H1 (cell line): ENCODE measurements at regions not wholly inside any gene's neighbourhood (a gene's known extent, or its start where the extent isn't known, plus 50 kb on each side); places are given as distances from the start of the nearest gene placed in this dataset.

ENCODE experiments used
- CTCF ChIA-PET: fragments of 300-600 bp; sonication (Branson Sonifier 250); formaldehyde crosslinking; loops from one replicate; lab custom pipeline; 2021; ENCODE audit not compliant: partially characterized antibody; lab: Charles Lee
- POLR2A ChIA-PET: fragments of 300-600 bp; sonication (Branson Sonifier 250); formaldehyde crosslinking; loops from one replicate; lab custom pipeline; 2021; ENCODE audit warnings: inconsistent platforms; ENCODE audit not compliant: partially characterized antibody; lab: Charles Lee
- DNase-seq, 2 experiments: peaks; one replicate each; pipeline versions ENCODE4 v3.0.0 to v3.0.0-alpha.2; 2010 to 2022; ENCODE audit warnings: low spot score in 2 of 2, low read depth in 1 of 2, mixed read lengths in 1 of 2
- FAIRE-seq: peaks from 2 replicates; lab custom pipeline; 2011; peaks lifted over from hg19 to GRCh38; lab: Jason Lieb, UNC
- H2AFZ ChIP-seq: 2 replicates; pipeline ENCODE4 v1.8.1; 2012; ENCODE audit warnings: low read length, inconsistent platforms
- H2AK5ac ChIP-seq: 2 replicates; pipeline ENCODE4 v1.6.1; 2013; ENCODE audit warnings: low read depth, low read length
- H2BK120ac ChIP-seq: replicated peaks from 2 replicates; pipeline ENCODE3; 2013; ENCODE audit warnings: low read depth, low read length, inconsistent platforms
- H2BK12ac ChIP-seq: 2 replicates; pipeline ENCODE4 v1.6.1; 2013; ENCODE audit warnings: low read depth, low read length
- H2BK15ac ChIP-seq: 2 replicates; pipeline ENCODE4 v1.6.1; 2013; ENCODE audit warnings: low read length
- H2BK20ac ChIP-seq: 2 replicates; pipeline ENCODE4 v1.6.1; 2013; ENCODE audit warnings: low read length
- H2BK5ac ChIP-seq: 2 replicates; pipeline ENCODE4 v1.6.1; 2013; ENCODE audit warnings: low read depth, low read length
- H3K14ac ChIP-seq: 2 replicates; pipeline ENCODE4 v1.6.1; 2013; ENCODE audit warnings: inconsistent platforms; ENCODE audit not compliant: insufficient read length
- H3K18ac ChIP-seq: 2 replicates; pipeline ENCODE4 v1.6.1; 2013; ENCODE audit warnings: low read length; ENCODE audit errors: extremely low read depth
- H3K23ac ChIP-seq: 2 replicates; pipeline ENCODE4 v1.6.1; 2013; ENCODE audit warnings: inconsistent platforms; ENCODE audit not compliant: insufficient read length
- H3K23me2 ChIP-seq: 2 replicates; pipeline ENCODE4 v1.6.1; 2013; ENCODE audit warnings: low read depth, low read length
- H3K27ac ChIP-seq: 2 replicates; pipeline ENCODE4 v1.6.1; 2011; ENCODE audit warnings: low read depth, low read length, inconsistent platforms
- H3K27me3 ChIP-seq, 4 experiments: replicated peaks in 1 of 4; 1 replicate in 1 of 4; 2 replicates in 3 of 4; pipeline versions ENCODE4 v1.6.1 to v1.8.1; 2011 to 2013; ENCODE audit warnings: low read length in 3 of 4, mild to moderate bottlenecking in 3 of 4, inconsistent platforms in 2 of 4, mixed read lengths in 2 of 4, moderate library complexity in 1 of 4; ENCODE audit not compliant: control insufficient read depth in 3 of 4, insufficient read depth in 3 of 4; ENCODE audit errors: extremely low read depth in 1 of 4
- H3K36me3 ChIP-seq, 4 experiments: 2 replicates each; pipeline versions ENCODE4 v1.6.1 to v1.8.1; 2011 to 2013; ENCODE audit warnings: mild to moderate bottlenecking in 4 of 4, low read length in 3 of 4, moderate library complexity in 2 of 4, control low read depth in 1 of 4, inconsistent platforms in 1 of 4; ENCODE audit not compliant: insufficient read depth in 4 of 4, control insufficient read depth in 2 of 4
- H3K4ac ChIP-seq: replicated peaks from 2 replicates; pipeline ENCODE3; 2013; ENCODE audit warnings: low read length, low read depth, mixed read lengths, inconsistent platforms; ENCODE audit not compliant: insufficient read length
- H3K4me1 ChIP-seq, 4 experiments: replicated peaks in 1 of 4; 1 replicate in 1 of 4; 2 replicates in 3 of 4; pipeline versions ENCODE4 v1.6.1 to v1.8.1; 2011 to 2013; ENCODE audit warnings: low read length in 3 of 4, inconsistent platforms in 2 of 4, mixed read lengths in 1 of 4; ENCODE audit not compliant: insufficient read depth in 4 of 4, control insufficient read depth in 3 of 4
- H3K4me2 ChIP-seq, 2 experiments: 2 replicates each; pipeline versions ENCODE4 v1.6.1 to v1.8.1; 2011 to 2013; ENCODE audit warnings: low read depth in 2 of 2, low read length in 2 of 2, control low read depth in 1 of 2, inconsistent platforms in 1 of 2, mild to moderate bottlenecking in 1 of 2; ENCODE audit not compliant: insufficient read depth in 1 of 2
- H3K4me3 ChIP-seq, 4 experiments: fragments of 200-600, 300-600 bp in 1 of 4; sonication (generic), shearing (Covaris generic), sonication (Bioruptor Twin) in 1 of 4; 2 replicates each; pipeline versions ENCODE4 v1.5.1 to v1.8.1; 2011 to 2016; ENCODE audit warnings: low read length in 4 of 4, low read depth in 3 of 4, control low read depth in 2 of 4, inconsistent platforms in 2 of 4, mild to moderate bottlenecking in 2 of 4, mixed read lengths in 1 of 4, moderate library complexity in 1 of 4; ENCODE audit not compliant: insufficient read depth in 2 of 4; ENCODE audit errors: extremely low read depth in 1 of 4
- H3K56ac ChIP-seq: replicated peaks from 2 replicates; pipeline ENCODE3; 2013; ENCODE audit warnings: low read depth, mild to moderate bottlenecking, mixed read lengths, low read length, inconsistent platforms; ENCODE audit not compliant: insufficient read length
- H3K79me1 ChIP-seq: 2 replicates; pipeline ENCODE4 v1.6.1; 2013; ENCODE audit warnings: low read depth, low read length, control low read depth
- H3K79me2 ChIP-seq, 2 experiments: 2 replicates each; pipeline versions ENCODE4 v1.6.1 to v1.8.1; 2012 to 2013; ENCODE audit warnings: low read length in 2 of 2, mild to moderate bottlenecking in 2 of 2, inconsistent platforms in 1 of 2; ENCODE audit not compliant: insufficient read depth in 2 of 2, control insufficient read depth in 1 of 2
- H3K9ac ChIP-seq, 4 experiments: replicated peaks in 1 of 4; 1 replicate in 1 of 4; 2 replicates in 3 of 4; pipeline versions ENCODE4 v1.6.1 to v1.8.1; 2011 to 2013; ENCODE audit warnings: low read depth in 3 of 4, low read length in 3 of 4, control low read depth in 2 of 4, mild to moderate bottlenecking in 2 of 4, moderate library complexity in 2 of 4, inconsistent platforms in 1 of 4; ENCODE audit errors: extremely low read depth in 1 of 4
- H3K9me3 ChIP-seq, 2 experiments: 2 replicates each; pipeline versions ENCODE4 v1.6.1 to v1.8.1; 2012 to 2013; ENCODE audit warnings: mild to moderate bottlenecking in 2 of 2, moderate library complexity in 2 of 2, control low read depth in 1 of 2, inconsistent platforms in 1 of 2, low read depth in 1 of 2, low read length in 1 of 2, mixed read lengths in 1 of 2; ENCODE audit not compliant: insufficient read depth in 2 of 2
- H4K20me1 ChIP-seq, 2 experiments: replicated peaks in 1 of 2; 2 replicates each; pipeline versions ENCODE3 to v1.8.1; 2011 to 2013; ENCODE audit warnings: inconsistent platforms in 2 of 2, low read length in 2 of 2, mild to moderate bottlenecking in 1 of 2; ENCODE audit not compliant: insufficient read depth in 2 of 2, control insufficient read depth in 1 of 2
- H4K5ac ChIP-seq: 2 replicates; pipeline ENCODE4 v1.6.1; 2013; ENCODE audit warnings: low read length, low read depth, mixed read lengths, inconsistent platforms; ENCODE audit not compliant: insufficient read length
- H4K8ac ChIP-seq: 2 replicates; pipeline ENCODE4 v1.8.0; 2013; ENCODE audit warnings: mild to moderate bottlenecking, moderate library complexity, low read length, inconsistent platforms; ENCODE audit not compliant: insufficient read depth; ENCODE audit errors: extremely low read depth
- H4K91ac ChIP-seq: replicated peaks from 2 replicates; pipeline ENCODE3; 2013; ENCODE audit warnings: low read length, mixed read lengths, inconsistent platforms; ENCODE audit not compliant: insufficient read length
- BCL11A ChIP-seq, 2 experiments: IDR thresholded peaks; one replicate each; pipeline ENCODE4 v1.6.1; 2011; ENCODE audit warnings: low read depth in 2 of 2, low read length in 2 of 2, mild to moderate bottlenecking in 2 of 2
- CEBPB ChIP-seq: IDR thresholded peaks from 2 replicates; pipeline ENCODE4 v1.6.1; 2012; ENCODE audit warnings: low read depth, low read length
- CREB1 ChIP-seq: IDR thresholded peaks from 2 replicates; pipeline ENCODE4 v1.6.1; 2012; ENCODE audit warnings: inconsistent platforms
- EZH2 ChIP-seq: fragments of 200-600 bp; sonication (generic); IDR thresholded peaks from 2 replicates; pipeline ENCODE4 v1.7.1; 2012; ENCODE audit warnings: low read depth, mild to moderate bottlenecking, moderate library complexity, low read length, inconsistent platforms; ENCODE audit not compliant: severe bottlenecking
- GABPA ChIP-seq: IDR thresholded peaks from 2 replicates; pipeline ENCODE4 v1.6.1; 2011; ENCODE audit warnings: mild to moderate bottlenecking, low read length, moderate library complexity, borderline replicate concordance; ENCODE audit not compliant: insufficient read depth
- JUN ChIP-seq: IDR thresholded peaks from 2 replicates; pipeline ENCODE4 v1.6.1; 2011; ENCODE audit warnings: low read depth, mild to moderate bottlenecking, improper control_type of control experiment, low read length
- JUND ChIP-seq: IDR thresholded peaks from 2 replicates; pipeline ENCODE4 v1.6.1; 2011; ENCODE audit warnings: mild to moderate bottlenecking, improper control_type of control experiment, low read length
- POLR2AphosphoS5 ChIP-seq: IDR thresholded peaks from 2 replicates; pipeline ENCODE4 v1.6.1; 2011; ENCODE audit warnings: low read depth, low read length
- POU5F1 ChIP-seq: IDR thresholded peaks from 2 replicates; pipeline ENCODE4 v1.6.1; 2011; ENCODE audit warnings: low read depth, mild to moderate bottlenecking, low read length, moderate library complexity
- SIRT6 ChIP-seq: IDR thresholded peaks from one replicate; pipeline ENCODE4 v1.7.1; 2012; ENCODE audit warnings: low read length, inconsistent platforms
- SP1 ChIP-seq: IDR thresholded peaks from 2 replicates; pipeline ENCODE4 v1.6.1; 2011; ENCODE audit warnings: low read depth, low read length
- SP2 ChIP-seq: IDR thresholded peaks from 2 replicates; pipeline ENCODE4 v1.6.1; 2012; ENCODE audit warnings: mild to moderate bottlenecking, low read length, inconsistent platforms
- TAF7 ChIP-seq: optimal IDR thresholded peaks from 2 replicates; pipeline ENCODE3; 2011; ENCODE audit warnings: low read depth, mild to moderate bottlenecking, inconsistent platforms, low read length, moderate library complexity, borderline replicate concordance
- TBP ChIP-seq: IDR thresholded peaks from 2 replicates; pipeline ENCODE4 v1.6.1; 2011; ENCODE audit warnings: low read depth, low read length, improper control_type of control experiment
- YY1 ChIP-seq: IDR thresholded peaks from 2 replicates; pipeline ENCODE4 v1.6.1; 2011; ENCODE audit warnings: low read depth, mild to moderate bottlenecking, low read length
- WGBS, 2 experiments: shearing (Covaris generic) in 1 of 2; methylation state at CpG; one replicate each; pipeline versions ENCODE4 v1.1.6 to v1.1.7; 2013 to 2015; ENCODE audit warnings: low lambda C conversion rate in 2 of 2, mixed read lengths in 2 of 2, inconsistent platforms in 1 of 2, low coverage in 1 of 2, missing lambda C conversion rate in 1 of 2; ENCODE audit not compliant: insufficient replicate concordance in 2 of 2, insufficient coverage in 1 of 2, insufficient read length in 1 of 2; ENCODE audit errors: extremely low coverage in 1 of 2, missing lambda C conversion rate in 1 of 2; 5-methylcytosine and 5-hydroxymethylcytosine counted together

- no peak overlapping the region for H2BK5ac ChIP-seq
- H4K20me1 ChIP-seq = no peaks in the 10 kb centered on the region
- no peak overlapping the region for H2AK5ac ChIP-seq
- no peak overlapping the region for H4K91ac ChIP-seq
- no peak overlapping the region for H3K23ac ChIP-seq
- H2BK12ac ChIP-seq = no peak overlapping the region
- no peak overlapping the region for H3K4me3 ChIP-seq
- DNase-seq (no peak), FAIRE-seq (no peak)
- no peak overlapping the region for H4K8ac ChIP-seq
- H3K79me2 ChIP-seq = no peaks in the 10 kb centered on the region
- no peak overlapping the region for H3K18ac ChIP-seq
- WGBS, 2 experiments = 89% methylated on average over 3 of the region's 3 CpGs; no CpG with 5 or more reads in 1 of the 2 experiments
- ChIA-PET POLR2A (no interaction called here), CTCF (interaction anchor here (0.8 to 7.0 kb wide), 4 partner anchors 11 to 44 kb away, joined by 3 to 59 read pairs (median 4); no protein-coding TSS in a partner anchor)
- H2AFZ ChIP-seq = no peak overlapping the region
- H3K4me1 ChIP-seq = no peaks in the 10 kb centered on the region; a peak in 1 of 7 replicates
- no peak overlapping the region for H3K27ac ChIP-seq
- H3K4ac ChIP-seq = no peak overlapping the region
- H2BK15ac ChIP-seq = no peak overlapping the region
- H3K56ac ChIP-seq = no peak overlapping the region
- H3K9me3 ChIP-seq = peaks cover 0 to 5% of the 10 kb centered on the region in 2 experiments; a peak in 3 of 4 replicates
- H3K9ac ChIP-seq = no peak overlapping the region
- H3K36me3 ChIP-seq = no peaks in the 10 kb centered on the region
- H2BK20ac ChIP-seq = no peak overlapping the region
- no peak overlapping the region for H3K4me2 ChIP-seq
- no peaks in the 10 kb centered on the region for H3K79me1 ChIP-seq
- no peak overlapping the region for H2BK120ac ChIP-seq
- H4K5ac ChIP-seq = no peak overlapping the region
- no peak overlapping the region for H3K14ac ChIP-seq
- peaks cover 0 to 3% (median 0%) of the 10 kb centered on the region in 4 experiments; a peak in 1 of 7 replicates for H3K27me3 ChIP-seq
- no peaks in the 10 kb centered on the region for H3K23me2 ChIP-seq
- TF ChIP-seq JUND (no peak), YY1 (no peak), JUN (no peak), TBP (no peak), EZH2 (no peak), CREB1 (no peak), SP1 (no peak), TAF7 (no peak), CEBPB (no peak), POU5F1 (no peak), POLR2AphosphoS5 (no peak), SIRT6 (no peak), SP2 (no peak), BCL11A (IDR thresholded peaks at IDR 0.05; ENCODE audit: low read depth in 2 of 2, low read length in 2 of 2) (no peak), GABPA (no peak)
Observed at GRCh38 chr22:44371741-44372525, 59.2 kb upstream of the SHISAL1 start.
